ENCODE measurements at regions not wholly inside any gene's neighbourhood (a gene's known extent, or its start where the extent isn't known, plus 50 kb on each side); places are given as distances from the start of the nearest gene placed in this dataset.

DNA sequence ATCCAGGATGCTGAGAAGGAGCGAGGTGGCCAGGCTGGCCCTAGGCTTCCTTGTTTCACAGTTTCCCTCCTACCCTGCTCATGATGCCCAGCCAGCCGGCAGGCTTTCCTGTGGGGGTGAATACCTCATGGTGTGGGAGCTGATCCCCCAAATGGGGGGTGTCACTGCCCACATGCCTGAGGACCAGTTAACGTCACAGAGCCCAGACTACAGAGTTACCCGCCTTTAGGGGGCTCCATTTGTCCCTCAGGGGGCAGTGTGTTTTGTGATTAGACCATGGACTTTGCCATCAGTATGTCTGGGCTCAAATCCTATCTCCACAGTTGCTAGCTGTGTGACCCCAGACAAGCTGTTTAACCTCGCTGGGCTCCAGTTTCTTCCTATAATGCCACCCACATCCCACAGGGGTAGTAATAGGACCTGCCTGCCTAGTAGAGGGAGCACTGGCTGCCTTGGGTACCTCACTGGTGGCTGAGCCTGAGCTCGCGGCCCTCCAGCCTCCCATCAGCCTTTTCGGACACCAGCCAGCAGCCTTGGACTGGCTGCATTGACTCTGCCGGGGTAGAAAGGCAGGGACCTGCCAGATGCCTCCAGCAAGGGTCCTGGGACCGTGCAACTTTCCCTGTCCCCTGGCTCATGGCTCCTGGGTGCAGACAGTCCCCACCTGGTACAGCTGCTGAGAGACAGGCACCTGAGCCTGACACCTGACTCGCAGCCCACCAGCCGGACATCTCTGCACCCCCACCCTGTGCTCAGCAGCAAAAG lies 87.5 kb upstream of the GSE1 start:
- H3K4me1 ChIP-seq, result peaks cover 54% of the 10 kb centered on the region
- no peaks in the 10 kb centered on the region for H3K9me3 ChIP-seq
- no peak overlapping the region for H3K4me3 ChIP-seq
- DNase-seq (no peak), ATAC-seq (no peak)
- H3K27me3 ChIP-seq (ENCODE audit: low read depth), result no peaks in the 10 kb centered on the region
- intact Hi-C loops (cut with DNase I), result no loop called here
- no peaks in the 10 kb centered on the region for H3K36me3 ChIP-seq
- no peak for TF ChIP-seq CTCF (IDR thresholded peaks at IDR 0.05)
- peak overlapping the region; percentile 44 for H3K27ac ChIP-seq

GRCh38 chr16:85526185-85526974 lies 86.7 kb upstream of the GSE1 start:
- ATAC-seq, result no peak
- no peaks in the 10 kb centered on the region for H3K27me3 ChIP-seq (ENCODE audit: low read depth)
- intact Hi-C loops (cut with DNase I), result no loop called here

DNA sequence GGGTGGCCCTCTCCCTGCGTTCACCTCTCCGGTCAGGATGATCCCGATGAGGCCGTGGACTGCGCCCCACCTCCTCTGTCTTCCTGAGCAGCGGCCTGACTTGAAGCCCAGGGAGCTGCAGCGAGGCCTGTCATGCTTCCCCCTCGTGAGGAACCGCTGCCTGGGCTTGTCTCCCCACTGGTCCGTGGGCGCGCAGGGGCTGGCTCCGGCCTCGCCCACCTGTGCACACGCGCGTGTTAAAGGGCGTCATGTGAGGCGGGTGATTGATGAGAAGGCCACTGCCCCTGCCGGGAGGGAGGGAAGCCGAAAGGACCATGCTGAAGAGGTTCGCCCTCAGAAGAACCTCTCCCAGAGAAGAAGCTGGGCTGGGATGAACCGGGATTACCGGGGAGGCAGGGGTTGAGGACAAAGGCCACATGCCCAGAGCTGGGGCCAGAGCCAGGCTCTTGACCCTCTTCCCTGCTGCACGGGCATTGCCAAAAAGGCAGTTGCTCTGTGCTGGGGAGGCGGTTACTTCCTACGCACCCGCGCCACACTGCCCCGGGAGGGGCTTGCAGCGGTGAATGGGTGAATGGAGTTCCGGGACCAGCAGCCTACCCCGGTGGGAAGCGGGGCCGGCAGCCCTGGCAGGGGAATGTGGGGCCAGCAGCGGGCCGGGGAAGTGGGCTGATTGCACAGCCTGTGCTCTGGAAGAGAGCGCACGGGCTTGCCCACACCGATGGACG lies 85.9 kb upstream of the GSE1 start:
- Histone ChIP-seq H3K27ac (no peak overlapping the region), H3K27me3 (ENCODE audit: low read depth) (no peaks in the 10 kb centered on the region), H3K36me3 (no peaks in the 10 kb centered on the region), H3K4me1 (peaks cover 51% of the 10 kb centered on the region), H3K9me3 (no peaks in the 10 kb centered on the region), H3K4me3 (no peak overlapping the region)
- intact Hi-C loops (cut with DNase I), result no loop called here
- DNase-seq (no peak), ATAC-seq (no peak)
- no peak for TF ChIP-seq CTCF (IDR thresholded peaks at IDR 0.05)

More at GRCh38 chr16:85526185-85526974, 86.7 kb upstream of the GSE1 start:
- H3K27ac ChIP-seq, result no peak overlapping the region
- peaks cover 57% of the 10 kb centered on the region for H3K4me1 ChIP-seq
- H3K4me3 ChIP-seq, result no peak overlapping the region
- H3K9me3 ChIP-seq, result no peaks in the 10 kb centered on the region
- no peaks in the 10 kb centered on the region for H3K36me3 ChIP-seq
- DNase-seq, result no peak
- no peak for TF ChIP-seq CTCF (IDR thresholded peaks at IDR 0.05)

DNA sequence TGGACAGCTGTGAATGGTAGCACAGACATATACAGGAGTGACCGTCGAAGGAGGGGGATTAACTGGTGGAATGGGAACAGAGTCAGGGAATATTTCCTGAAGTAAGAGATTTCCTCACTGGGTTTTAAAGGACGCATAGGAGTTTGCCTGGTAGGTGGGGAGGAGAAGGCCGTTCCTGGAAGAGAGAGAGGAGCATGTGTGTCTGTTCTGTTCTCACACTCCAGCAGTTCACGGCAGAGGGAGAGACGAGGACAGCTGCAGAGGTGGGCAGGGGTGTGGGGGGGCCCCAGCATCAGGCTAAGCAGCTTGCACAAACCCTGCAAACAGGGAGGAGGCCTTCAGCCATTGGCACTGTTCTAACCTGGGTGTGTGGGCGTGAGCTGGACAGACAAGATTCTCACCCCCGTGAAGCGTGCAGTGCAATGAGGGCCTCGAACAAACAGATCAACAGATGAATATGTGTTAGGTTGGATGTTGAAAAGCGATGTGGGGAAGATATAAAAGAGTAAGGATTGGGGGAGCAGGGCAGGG lies 85.3 kb upstream of the GSE1 start:
- intact Hi-C loops (cut with DNase I), result no loop called here
- TF ChIP-seq CTCF (IDR thresholded peaks at IDR 0.05), result no peak
- Histone ChIP-seq H3K36me3 (no peaks in the 10 kb centered on the region), H3K4me1 (peaks cover 45% of the 10 kb centered on the region), H3K27me3 (ENCODE audit: low read depth) (no peaks in the 10 kb centered on the region), H3K27ac (no peak overlapping the region), H3K9me3 (no peaks in the 10 kb centered on the region), H3K4me3 (no peak overlapping the region)
- ATAC-seq (no peak), DNase-seq (no peak)

All from lower lobe of right lung (tissue), 2 donors.